Activated CD4-positive, alpha-beta memory T cell treated with anti-CD3 and anti-CD28 coated beads for 36 hours (primary cell): ENCODE measurements at regions not wholly inside any gene's neighbourhood (a gene's known extent, or its start where the extent isn't known, plus 50 kb on each side); places are given as distances from the start of the nearest gene placed in this dataset.

Experiments used
- CTCF ChIA-PET: fragments of 350-600 bp; sonication (Branson Sonifier 250); formaldehyde crosslinking; loops from one replicate; lab custom pipeline; 2021; ENCODE audit warnings: antibody characterized with exemption, inconsistent platforms; lab: Charles Lee
- POLR2A ChIA-PET: fragments of 350-600 bp; sonication (Branson Sonifier 250); formaldehyde crosslinking; loops from one replicate; lab custom pipeline; 2021; ENCODE audit warnings: antibody characterized with exemption; lab: Charles Lee
- DNase-seq: peaks from one replicate; pipeline ENCODE4 v3.0.0-alpha.2; 2020
- H3K27ac Mint-ChIP-seq: one replicate; pipeline ENCODE4 v1.8.0; 2021; ENCODE audit warnings: mixed read lengths
- H3K27me3 Mint-ChIP-seq: one replicate; pipeline ENCODE4 v1.8.0; 2021; ENCODE audit warnings: mixed read lengths
- H3K36me3 Mint-ChIP-seq: one replicate; pipeline ENCODE4 v1.8.0; 2021; ENCODE audit warnings: mixed read lengths
- H3K4me1 Mint-ChIP-seq: one replicate; pipeline ENCODE4 v1.8.0; 2021; ENCODE audit warnings: low read depth, mixed read lengths
- H3K4me3 Mint-ChIP-seq: one replicate; pipeline ENCODE4 v1.8.0; 2021; ENCODE audit warnings: mild to moderate bottlenecking, mixed read lengths
- H3K9me3 Mint-ChIP-seq: one replicate; pipeline ENCODE4 v1.8.0; 2021; ENCODE audit warnings: mixed read lengths
- intact Hi-C: fragments of 100-400 bp; cut with micrococcal nuclease; formaldehyde crosslinking; loops from one replicate; pipeline ENCODE4 v1.15.1; 2023

GRCh38 chr7:120114626-120115025, 158.3 kb upstream of the KCND2 start:
- no peak for DNase-seq
- ChIA-PET POLR2A (no interaction called here), CTCF (no interaction called here)
- Mint-ChIP-seq H3K9me3 (peaks cover 36% of the 10 kb centered on the region), H3K27me3 (no peaks in the 10 kb centered on the region), H3K4me3 (no peak overlapping the region), H3K4me1 (no peaks in the 10 kb centered on the region), H3K27ac (no peak overlapping the region), H3K36me3 (no peaks in the 10 kb centered on the region)
- intact Hi-C loops = no loop called here

GRCh38 chr7:120123528-120123927, 149.4 kb upstream of the KCND2 start:
- Mint-ChIP-seq H3K27me3 (no peaks in the 10 kb centered on the region), H3K9me3 (peaks cover 10% of the 10 kb centered on the region), H3K27ac (no peak overlapping the region), H3K4me1 (no peaks in the 10 kb centered on the region), H3K36me3 (no peaks in the 10 kb centered on the region), H3K4me3 (no peak overlapping the region)
- intact Hi-C loops = no loop called here
- ChIA-PET CTCF (no interaction called here), POLR2A (no interaction called here)
- no peak for DNase-seq

GRCh38 chr7:120131096-120131839, 141.7 kb upstream of the KCND2 start:
- H3K4me3 Mint-ChIP-seq = no peak overlapping the region
- H3K27ac Mint-ChIP-seq = no peak overlapping the region
- H3K4me1 Mint-ChIP-seq = no peaks in the 10 kb centered on the region
- ChIA-PET POLR2A (no interaction called here), CTCF (no interaction called here)
- intact Hi-C loops = no loop called here
- H3K36me3 Mint-ChIP-seq = no peaks in the 10 kb centered on the region
- H3K27me3 Mint-ChIP-seq = no peaks in the 10 kb centered on the region
- no peak for DNase-seq
- peaks cover 33% of the 10 kb centered on the region for H3K9me3 Mint-ChIP-seq

- no peak for DNase-seq
- CTCF ChIA-PET = no interaction called here
Observed at GRCh38 chr7:120138497-120138896, 134.5 kb upstream of the KCND2 start.

GRCh38 chr7:120156476-120156875, 116.5 kb upstream of the KCND2 start:
- CTCF ChIA-PET = no interaction called here
- H3K27me3 Mint-ChIP-seq = no peaks in the 10 kb centered on the region
- peaks cover 11% of the 10 kb centered on the region for H3K9me3 Mint-ChIP-seq
- no peak overlapping the region for H3K27ac Mint-ChIP-seq
- H3K36me3 Mint-ChIP-seq = no peaks in the 10 kb centered on the region
- POLR2A ChIA-PET = no interaction called here
- intact Hi-C loops = no loop called here
- no peaks in the 10 kb centered on the region for H3K4me1 Mint-ChIP-seq
- H3K4me3 Mint-ChIP-seq = no peak overlapping the region
- no peak for DNase-seq

More at GRCh38 chr7:120138497-120138896, 134.5 kb upstream of the KCND2 start:
- Mint-ChIP-seq H3K27ac (no peak overlapping the region), H3K4me3 (no peak overlapping the region), H3K27me3 (no peaks in the 10 kb centered on the region), H3K9me3 (peaks cover 5% of the 10 kb centered on the region), H3K36me3 (no peaks in the 10 kb centered on the region), H3K4me1 (no peaks in the 10 kb centered on the region)
- intact Hi-C loops = no loop called here
- POLR2A ChIA-PET = no interaction called here

GRCh38 chr7:120160166-120160565, 112.8 kb upstream of the KCND2 start:
- ChIA-PET CTCF (no interaction called here), POLR2A (no interaction called here)
- DNase-seq = no peak
- Mint-ChIP-seq H3K27me3 (no peaks in the 10 kb centered on the region), H3K9me3 (peaks cover 17% of the 10 kb centered on the region), H3K27ac (no peak overlapping the region), H3K4me1 (no peaks in the 10 kb centered on the region), H3K4me3 (no peak overlapping the region), H3K36me3 (no peaks in the 10 kb centered on the region)
- intact Hi-C loops = no loop called here

- H3K27ac Mint-ChIP-seq = no peak overlapping the region
- intact Hi-C loops = no loop called here
- H3K9me3 Mint-ChIP-seq = peaks cover 16% of the 10 kb centered on the region
- H3K4me1 Mint-ChIP-seq = no peaks in the 10 kb centered on the region
- ChIA-PET CTCF (no interaction called here), POLR2A (no interaction called here)
- no peak for DNase-seq
- no peak overlapping the region for H3K4me3 Mint-ChIP-seq
- H3K36me3 Mint-ChIP-seq = no peaks in the 10 kb centered on the region
- no peaks in the 10 kb centered on the region for H3K27me3 Mint-ChIP-seq
Observed at GRCh38 chr7:120163449-120163848, 109.5 kb upstream of the KCND2 start.

GRCh38 chr7:120165227-120165626, 107.7 kb upstream of the KCND2 start:
- intact Hi-C loops = no loop called here
- POLR2A ChIA-PET = no interaction called here
- H3K27ac Mint-ChIP-seq = no peak overlapping the region
- H3K9me3 Mint-ChIP-seq = peaks cover 12% of the 10 kb centered on the region
- CTCF ChIA-PET = no interaction called here
- H3K27me3 Mint-ChIP-seq = no peaks in the 10 kb centered on the region
- no peak for DNase-seq
- H3K4me1 Mint-ChIP-seq = no peaks in the 10 kb centered on the region
- no peak overlapping the region for H3K4me3 Mint-ChIP-seq
- H3K36me3 Mint-ChIP-seq = no peaks in the 10 kb centered on the region

- intact Hi-C loops = no loop called here
- POLR2A ChIA-PET = no interaction called here
Observed at GRCh38 chr7:120168066-120168465, 104.9 kb upstream of the KCND2 start.

GRCh38 chr7:120169996-120170783, 102.8 kb upstream of the KCND2 start:
- H3K36me3 Mint-ChIP-seq = no peaks in the 10 kb centered on the region
- no peaks in the 10 kb centered on the region for H3K27me3 Mint-ChIP-seq
- no peaks in the 10 kb centered on the region for H3K9me3 Mint-ChIP-seq
- intact Hi-C loops = no loop called here
- DNase-seq = no peak
- no peak overlapping the region for H3K27ac Mint-ChIP-seq
- H3K4me3 Mint-ChIP-seq = no peak overlapping the region
- no peaks in the 10 kb centered on the region for H3K4me1 Mint-ChIP-seq
- CTCF ChIA-PET = no interaction called here
- POLR2A ChIA-PET = no interaction called here

More at GRCh38 chr7:120168066-120168465, 104.9 kb upstream of the KCND2 start:
- Mint-ChIP-seq H3K9me3 (peaks cover 6% of the 10 kb centered on the region), H3K36me3 (no peaks in the 10 kb centered on the region), H3K27me3 (no peaks in the 10 kb centered on the region), H3K4me1 (no peaks in the 10 kb centered on the region), H3K4me3 (no peak overlapping the region), H3K27ac (no peak overlapping the region)
- CTCF ChIA-PET = no interaction called here
- DNase-seq = no peak

GRCh38 chr7:120170834-120171233, 102.1 kb upstream of the KCND2 start:
- H3K27ac Mint-ChIP-seq = no peak overlapping the region
- no peak for DNase-seq
- H3K27me3 Mint-ChIP-seq = no peaks in the 10 kb centered on the region
- no peak overlapping the region for H3K4me3 Mint-ChIP-seq
- H3K9me3 Mint-ChIP-seq = no peaks in the 10 kb centered on the region
- H3K4me1 Mint-ChIP-seq = no peaks in the 10 kb centered on the region
- intact Hi-C loops = no loop called here
- CTCF ChIA-PET = no interaction called here
- POLR2A ChIA-PET = no interaction called here
- H3K36me3 Mint-ChIP-seq = no peaks in the 10 kb centered on the region

GRCh38 chr7:120171406-120171805, 101.6 kb upstream of the KCND2 start:
- Mint-ChIP-seq H3K4me1 (no peaks in the 10 kb centered on the region), H3K9me3 (no peaks in the 10 kb centered on the region), H3K27ac (no peak overlapping the region), H3K27me3 (no peaks in the 10 kb centered on the region), H3K36me3 (no peaks in the 10 kb centered on the region), H3K4me3 (no peak overlapping the region)
- ChIA-PET POLR2A (no interaction called here), CTCF (no interaction called here)
- intact Hi-C loops = no loop called here
- no peak for DNase-seq

- Mint-ChIP-seq H3K27me3 (no peaks in the 10 kb centered on the region), H3K4me1 (no peaks in the 10 kb centered on the region)
Observed at GRCh38 chr7:120180221-120180620, 92.8 kb upstream of the KCND2 start.

More at GRCh38 chr7:120180221-120180620, 92.8 kb upstream of the KCND2 start:
- CTCF ChIA-PET = no interaction called here
- POLR2A ChIA-PET = no interaction called here
- Mint-ChIP-seq H3K36me3 (no peaks in the 10 kb centered on the region), H3K4me3 (no peak overlapping the region), H3K27ac (no peak overlapping the region), H3K9me3 (peaks cover 5% of the 10 kb centered on the region)
- no peak for DNase-seq
- intact Hi-C loops = no loop called here
